Ovary (tissue), 3 donors: ENCODE measurements at regions not wholly inside any gene's neighbourhood (a gene's known extent, or its start where the extent isn't known, plus 50 kb on each side); places are given as distances from the start of the nearest gene placed in this dataset.
"Not testable (repeated sequence)": the region's sequence is repeated elsewhere in the genome, so short reads cannot be mapped to it uniquely, and the experiment has no call there.

Experiments used
- CTCF ChIP-seq, 3 donors: fragments of 450-650 bp in 2 of 3; fragments of 200-600 bp in 1 of 3; IDR thresholded peaks; one replicate each; pipeline versions ENCODE4 v1.5.1 to v1.8.0; 2016 to 2022; ENCODE audit warnings: antibody characterized with exemption in 3 of 3, mild to moderate bottlenecking in 1 of 3
- POLR2A ChIP-seq: fragments of 450-650 bp; IDR thresholded peaks from one replicate; pipeline ENCODE4 v1.6.1; 2017; ENCODE audit warnings: antibody characterized with exemption, mild to moderate bottlenecking, moderate library complexity
- donor health status: DM: no; HTN: no; CAD: no.

GRCh38 chr16:29059575-29059974 lies 74.7 kb downstream of the LAT start:
- TF ChIP-seq POLR2A; CTCF (IDR thresholded peaks at IDR 0.05): not testable (repeated sequence)
